IPS-18a (cell line): ENCODE measurements at regions not wholly inside any gene's neighbourhood (a gene's known extent, or its start where the extent isn't known, plus 50 kb on each side); places are given as distances from the start of the nearest gene placed in this dataset.

Experiments used
- H3K27ac ChIP-seq: one replicate; pipeline ENCODE4 v1.5.1; 2013; ENCODE audit warnings: low read length
- H3K27me3 ChIP-seq: one replicate; pipeline ENCODE4 v1.6.1; 2013; ENCODE audit warnings: mild to moderate bottlenecking, low read length; ENCODE audit not compliant: control insufficient read depth, insufficient read depth
- H3K36me3 ChIP-seq: one replicate; pipeline ENCODE4 v1.6.1; 2013; ENCODE audit warnings: low read depth, low read length; ENCODE audit not compliant: control insufficient read depth
- H3K4me1 ChIP-seq: one replicate; pipeline ENCODE4 v1.6.1; 2013; ENCODE audit warnings: low read depth, low read length; ENCODE audit not compliant: control insufficient read depth
- H3K4me3 ChIP-seq: one replicate; pipeline ENCODE4 v1.5.1; 2013; ENCODE audit warnings: low read length
- H3K9ac ChIP-seq: one replicate; pipeline ENCODE4 v1.6.1; 2013; ENCODE audit warnings: mild to moderate bottlenecking, low read length, moderate library complexity
- H3K9me3 ChIP-seq: one replicate; pipeline ENCODE4 v1.6.1; 2013; ENCODE audit warnings: low read depth, low read length; ENCODE audit not compliant: control insufficient read depth

DNA sequence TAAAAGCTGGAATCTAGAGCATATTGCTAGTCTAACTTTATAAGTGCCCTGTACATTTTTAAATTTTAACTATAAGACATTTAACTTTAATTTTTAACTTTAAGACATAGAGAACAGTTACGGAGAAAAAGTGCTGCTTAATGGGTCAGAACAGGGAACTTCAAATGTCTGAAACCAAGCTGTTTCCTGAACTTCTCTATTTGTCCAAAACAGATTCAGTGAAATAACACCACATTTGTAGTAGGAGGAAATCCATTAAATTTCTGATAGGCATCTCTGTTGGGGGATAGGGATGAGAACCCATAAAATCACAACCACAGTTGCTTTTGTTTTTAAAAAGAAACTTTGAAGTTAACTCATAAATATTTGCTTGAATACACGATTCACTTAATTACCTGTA is 170.8 kb upstream of the ANK3 start:
- H3K9me3 ChIP-seq, result peaks cover 3% of the 10 kb centered on the region
- H3K36me3 ChIP-seq, result no peaks in the 10 kb centered on the region
- no peaks in the 10 kb centered on the region for H3K4me1 ChIP-seq
- no peak overlapping the region for H3K9ac ChIP-seq
- H3K4me3 ChIP-seq, result no peak overlapping the region
- no peak overlapping the region for H3K27ac ChIP-seq
- no peaks in the 10 kb centered on the region for H3K27me3 ChIP-seq

GRCh38 chr10:60555700-60556099 is 166.0 kb upstream of the ANK3 start:
- Histone ChIP-seq H3K27ac (no peak overlapping the region), H3K9ac (no peak overlapping the region), H3K9me3 (peaks cover 3% of the 10 kb centered on the region), H3K4me1 (no peaks in the 10 kb centered on the region), H3K36me3 (no peaks in the 10 kb centered on the region), H3K4me3 (no peak overlapping the region), H3K27me3 (no peaks in the 10 kb centered on the region)

- H3K27ac ChIP-seq, result no peak overlapping the region
- no peaks in the 10 kb centered on the region for H3K27me3 ChIP-seq
Measured at GRCh38 chr10:60549686-60550085, 160.0 kb upstream of the ANK3 start.

GRCh38 chr10:60542657-60543056 is 153.0 kb upstream of the ANK3 start:
- Histone ChIP-seq H3K4me1 (no peaks in the 10 kb centered on the region), H3K4me3 (no peak overlapping the region), H3K9ac (no peak overlapping the region), H3K27ac (no peak overlapping the region), H3K36me3 (no peaks in the 10 kb centered on the region), H3K9me3 (no peaks in the 10 kb centered on the region), H3K27me3 (no peaks in the 10 kb centered on the region)

More at GRCh38 chr10:60549686-60550085, 160.0 kb upstream of the ANK3 start:
- no peaks in the 10 kb centered on the region for H3K4me1 ChIP-seq
- no peaks in the 10 kb centered on the region for H3K36me3 ChIP-seq
- no peak overlapping the region for H3K9ac ChIP-seq
- no peaks in the 10 kb centered on the region for H3K9me3 ChIP-seq
- H3K4me3 ChIP-seq, result no peak overlapping the region

DNA sequence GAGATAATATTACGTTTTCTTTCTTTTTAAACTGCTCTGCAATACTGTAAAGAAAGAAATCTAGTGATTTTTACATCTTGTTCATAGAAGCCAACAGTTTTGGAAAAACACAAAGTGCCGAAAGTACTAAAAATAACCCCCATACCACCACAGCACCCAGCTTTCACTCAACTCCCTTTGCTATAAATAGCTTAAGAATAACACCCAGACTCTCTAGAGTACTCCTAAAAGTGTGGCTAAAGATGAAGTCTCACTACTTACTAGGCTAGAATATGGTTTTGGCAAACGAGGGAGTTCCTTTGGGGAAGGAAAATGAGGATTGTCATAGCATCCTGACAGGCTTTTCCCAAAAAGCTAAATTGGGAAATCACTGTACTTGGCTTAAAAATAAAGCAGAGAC is 151.8 kb upstream of the ANK3 start:
- no peak overlapping the region for H3K27ac ChIP-seq
- no peaks in the 10 kb centered on the region for H3K36me3 ChIP-seq
- no peaks in the 10 kb centered on the region for H3K4me1 ChIP-seq
- H3K4me3 ChIP-seq, result no peak overlapping the region
- H3K9ac ChIP-seq, result no peak overlapping the region
- no peaks in the 10 kb centered on the region for H3K27me3 ChIP-seq
- H3K9me3 ChIP-seq, result no peaks in the 10 kb centered on the region

DNA sequence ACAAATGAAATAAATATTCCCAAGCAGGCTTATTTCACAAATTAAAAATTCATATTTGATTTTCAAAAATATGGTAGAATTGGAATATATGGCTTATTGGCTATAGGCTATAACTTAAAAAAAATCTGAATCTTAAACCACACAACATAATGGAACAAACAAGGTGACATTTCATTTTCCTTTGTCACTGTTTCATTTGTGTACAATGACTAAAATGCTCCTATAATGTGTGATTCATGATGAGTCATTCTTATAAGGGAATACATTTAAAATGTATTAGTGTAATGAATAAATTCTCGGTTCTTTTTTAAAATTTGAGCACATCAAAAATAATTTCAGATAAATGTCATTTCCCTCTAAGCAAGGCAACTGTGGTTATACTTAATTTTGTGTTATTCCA is 148.0 kb upstream of the ANK3 start:
- H3K9me3 ChIP-seq, result no peaks in the 10 kb centered on the region
- no peak overlapping the region for H3K27ac ChIP-seq
- no peaks in the 10 kb centered on the region for H3K36me3 ChIP-seq
- H3K4me3 ChIP-seq, result no peak overlapping the region
- H3K4me1 ChIP-seq, result peaks cover 10% of the 10 kb centered on the region
- H3K9ac ChIP-seq, result no peak overlapping the region
- H3K27me3 ChIP-seq, result no peaks in the 10 kb centered on the region

DNA sequence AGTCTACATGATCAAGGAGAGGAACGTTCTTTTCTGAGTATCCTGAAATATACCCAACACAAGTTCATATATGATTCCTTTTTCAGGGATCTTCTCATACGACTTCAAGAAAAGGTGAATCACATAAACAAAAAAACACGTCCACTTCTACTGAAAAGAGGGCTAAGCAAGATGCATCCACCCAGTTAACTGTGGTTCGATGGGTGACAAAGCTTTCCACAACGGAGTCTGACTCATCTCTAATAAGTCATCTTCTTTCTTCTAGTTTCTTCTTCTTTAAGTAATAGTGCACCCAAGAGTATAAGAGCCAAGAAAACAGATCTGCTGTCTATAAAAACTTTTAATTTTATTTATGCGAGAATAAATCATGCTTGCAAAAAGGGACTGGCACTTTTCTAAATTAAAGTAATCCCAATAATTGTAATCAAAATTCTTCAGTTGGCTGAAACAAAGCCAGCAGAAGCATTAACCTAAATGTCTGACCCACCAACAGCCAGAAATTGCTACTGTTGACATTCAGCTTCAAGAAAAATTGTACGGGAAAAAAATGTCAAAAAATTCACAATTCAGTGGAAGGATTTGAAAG is 146.9 kb upstream of the ANK3 start:
- H3K36me3 ChIP-seq, result no peaks in the 10 kb centered on the region
- no peaks in the 10 kb centered on the region for H3K9me3 ChIP-seq
- no peak overlapping the region for H3K4me3 ChIP-seq
- H3K27me3 ChIP-seq, result no peaks in the 10 kb centered on the region
- H3K9ac ChIP-seq, result no peak overlapping the region
- no peak overlapping the region for H3K27ac ChIP-seq
- H3K4me1 ChIP-seq, result peaks cover 10% of the 10 kb centered on the region

GRCh38 chr10:60535427-60535826 is 145.8 kb upstream of the ANK3 start:
- no peak overlapping the region for H3K9ac ChIP-seq
- peaks cover 10% of the 10 kb centered on the region for H3K4me1 ChIP-seq
- no peaks in the 10 kb centered on the region for H3K9me3 ChIP-seq
- no peak overlapping the region for H3K27ac ChIP-seq
- no peak overlapping the region for H3K4me3 ChIP-seq
- no peaks in the 10 kb centered on the region for H3K27me3 ChIP-seq
- H3K36me3 ChIP-seq, result no peaks in the 10 kb centered on the region

DNA sequence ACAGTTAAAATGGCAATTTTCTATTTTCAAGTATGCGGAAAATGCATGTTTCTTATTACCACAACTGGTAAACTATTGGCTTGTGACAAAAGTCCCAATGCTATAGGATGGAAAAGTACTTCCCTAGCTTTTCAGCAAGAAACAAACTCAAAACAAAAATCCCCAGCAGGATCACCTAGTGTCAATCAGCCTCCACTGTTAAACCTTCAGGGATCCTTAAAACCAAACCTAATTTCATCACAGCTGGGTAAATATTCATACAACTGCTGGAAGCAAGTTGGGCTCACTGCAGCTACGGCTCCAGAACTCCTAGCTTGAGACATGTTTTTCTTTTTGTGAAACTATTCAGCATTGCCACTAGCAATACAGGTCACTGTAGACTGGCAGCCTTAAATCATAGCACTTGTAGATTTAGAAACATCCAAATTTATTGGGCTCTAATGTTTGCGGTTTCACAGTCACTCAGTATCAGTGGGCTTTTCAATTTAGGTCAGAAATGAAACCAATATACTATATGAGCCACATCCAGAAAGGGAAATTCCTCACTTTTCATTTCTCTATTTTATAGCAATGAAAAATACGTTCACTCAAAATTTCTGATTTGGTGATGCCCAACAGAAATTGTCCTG is 145.2 kb upstream of the ANK3 start:
- Histone ChIP-seq H3K27ac (no peak overlapping the region), H3K27me3 (no peaks in the 10 kb centered on the region), H3K9ac (no peak overlapping the region), H3K36me3 (no peaks in the 10 kb centered on the region), H3K9me3 (no peaks in the 10 kb centered on the region), H3K4me3 (no peak overlapping the region), H3K4me1 (peaks cover 10% of the 10 kb centered on the region)

DNA sequence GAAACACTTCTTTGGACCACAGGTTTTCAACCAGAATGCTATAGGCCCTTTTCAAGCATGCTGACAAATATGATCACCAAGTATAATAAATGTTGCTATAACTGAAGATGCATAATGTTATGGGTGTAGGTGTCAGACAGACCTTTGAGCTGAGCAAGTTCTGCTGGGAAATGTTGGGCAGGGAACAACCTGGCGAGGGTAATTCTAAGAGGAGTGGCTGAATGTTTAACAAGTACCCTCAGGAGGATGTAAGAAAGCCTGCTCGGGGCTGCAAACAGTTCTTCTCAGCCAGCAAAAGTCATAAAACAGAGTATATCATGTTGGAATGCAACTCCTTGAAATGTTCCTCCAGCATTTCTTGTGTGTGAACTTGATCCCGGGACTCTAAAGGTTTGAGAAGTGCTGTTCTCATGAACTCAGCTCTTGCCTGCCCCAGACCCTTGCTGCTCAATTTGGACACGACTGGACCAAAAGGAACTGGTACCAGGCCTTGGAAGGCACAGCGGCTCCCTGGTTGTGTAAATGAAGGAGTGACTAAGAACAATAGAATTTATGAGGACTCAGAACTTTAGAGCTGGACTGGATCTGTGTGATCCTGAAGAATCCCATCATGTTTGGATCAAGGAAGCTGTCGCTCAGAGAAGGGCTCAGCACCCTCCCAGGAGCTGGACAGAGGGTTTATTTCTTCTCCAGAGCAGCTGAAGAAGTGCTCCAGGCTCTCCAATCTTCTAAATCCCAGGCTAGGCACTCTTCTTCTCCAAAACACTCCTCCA is 143.2 kb upstream of the ANK3 start:
- H3K27me3 ChIP-seq, result no peaks in the 10 kb centered on the region
- peaks cover 10% of the 10 kb centered on the region for H3K4me1 ChIP-seq
- H3K4me3 ChIP-seq, result no peak overlapping the region
- no peak overlapping the region for H3K9ac ChIP-seq
- no peak overlapping the region for H3K27ac ChIP-seq
- no peaks in the 10 kb centered on the region for H3K36me3 ChIP-seq
- H3K9me3 ChIP-seq, result no peaks in the 10 kb centered on the region

DNA sequence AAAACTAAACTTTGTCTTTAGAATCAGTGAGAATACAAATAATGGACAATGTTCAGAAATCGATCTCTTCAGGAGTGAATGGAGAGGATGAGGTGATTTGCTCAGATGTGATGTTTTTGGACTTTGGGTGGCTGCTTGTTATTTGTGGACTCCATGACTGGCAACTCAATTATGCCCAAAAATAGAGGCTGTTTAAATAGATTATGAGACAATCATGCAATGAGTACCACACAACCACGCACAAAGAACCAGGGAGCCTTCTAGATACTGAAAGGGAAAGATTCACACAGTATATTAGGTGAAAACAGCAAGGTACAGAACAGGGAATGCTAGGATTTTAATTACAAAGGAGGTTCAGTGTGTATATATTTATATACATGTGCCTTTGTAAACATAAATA is 141.3 kb upstream of the ANK3 start:
- Histone ChIP-seq H3K9me3 (no peaks in the 10 kb centered on the region), H3K4me3 (no peak overlapping the region), H3K36me3 (no peaks in the 10 kb centered on the region), H3K27me3 (no peaks in the 10 kb centered on the region), H3K4me1 (peaks cover 10% of the 10 kb centered on the region), H3K9ac (no peak overlapping the region), H3K27ac (no peak overlapping the region)

DNA sequence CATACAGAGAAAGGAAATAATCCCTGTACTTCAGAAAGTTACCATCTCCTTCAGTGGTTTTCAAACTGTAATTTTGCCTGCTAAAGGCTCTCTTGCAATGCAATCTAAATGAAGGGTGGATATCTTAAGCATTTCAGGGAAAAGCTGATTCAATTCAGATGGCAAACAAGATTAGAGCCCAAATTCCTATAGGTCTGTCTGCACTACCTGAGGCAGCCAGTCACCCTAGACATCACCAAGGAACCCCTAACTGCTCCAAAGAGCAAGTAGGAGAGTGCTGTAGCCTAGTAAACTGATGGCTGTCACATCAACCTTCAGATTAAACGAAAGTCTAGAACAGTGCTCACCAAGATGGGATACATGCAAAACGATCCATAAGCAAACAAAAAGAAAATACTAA is 138.0 kb upstream of the ANK3 start:
- H3K4me3 ChIP-seq, result no peak overlapping the region
- H3K4me1 ChIP-seq, result no peaks in the 10 kb centered on the region
- no peak overlapping the region for H3K9ac ChIP-seq
- peaks cover 5% of the 10 kb centered on the region for H3K9me3 ChIP-seq
- H3K36me3 ChIP-seq, result no peaks in the 10 kb centered on the region
- no peak overlapping the region for H3K27ac ChIP-seq
- H3K27me3 ChIP-seq, result no peaks in the 10 kb centered on the region
